HG02571 (cell line): ENCODE measurements at regions not wholly inside any gene's neighbourhood (a gene's known extent, or its start where the extent isn't known, plus 50 kb on each side); places are given as distances from the start of the nearest gene placed in this dataset.

ENCODE experiments used
- ATAC-seq: cut with Tn5 transposase; IDR thresholded peaks from one replicate; pipeline ENCODE4 v1.9.1; 2021; ENCODE audit warnings: mild to moderate bottlenecking, moderate library complexity; ENCODE audit not compliant: unreplicated experiment

DNA sequence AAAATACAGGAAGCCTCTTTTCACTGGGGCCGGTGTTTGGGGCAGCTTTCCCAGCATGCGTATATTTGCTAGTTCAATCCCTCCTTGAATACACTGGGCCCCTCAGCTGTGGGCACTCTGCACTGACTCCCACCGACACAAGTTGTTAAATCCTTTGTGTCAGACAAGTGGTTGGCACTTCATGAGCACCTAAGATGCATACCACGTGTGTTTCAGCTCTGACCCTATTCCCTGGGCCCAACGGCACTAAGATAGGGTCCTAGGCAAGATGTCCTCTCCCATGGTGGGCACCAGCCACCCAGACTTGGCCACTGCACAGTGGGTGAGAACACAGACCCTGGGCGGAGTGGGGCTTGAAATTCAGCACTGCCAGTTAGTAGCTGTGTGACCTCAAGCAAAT lies 173.8 kb downstream of the BCL11B start:
- ATAC-seq: no peak

GRCh38 chr14:99099051-99099787 lies 172.8 kb downstream of the BCL11B start:
- no peak for ATAC-seq

DNA sequence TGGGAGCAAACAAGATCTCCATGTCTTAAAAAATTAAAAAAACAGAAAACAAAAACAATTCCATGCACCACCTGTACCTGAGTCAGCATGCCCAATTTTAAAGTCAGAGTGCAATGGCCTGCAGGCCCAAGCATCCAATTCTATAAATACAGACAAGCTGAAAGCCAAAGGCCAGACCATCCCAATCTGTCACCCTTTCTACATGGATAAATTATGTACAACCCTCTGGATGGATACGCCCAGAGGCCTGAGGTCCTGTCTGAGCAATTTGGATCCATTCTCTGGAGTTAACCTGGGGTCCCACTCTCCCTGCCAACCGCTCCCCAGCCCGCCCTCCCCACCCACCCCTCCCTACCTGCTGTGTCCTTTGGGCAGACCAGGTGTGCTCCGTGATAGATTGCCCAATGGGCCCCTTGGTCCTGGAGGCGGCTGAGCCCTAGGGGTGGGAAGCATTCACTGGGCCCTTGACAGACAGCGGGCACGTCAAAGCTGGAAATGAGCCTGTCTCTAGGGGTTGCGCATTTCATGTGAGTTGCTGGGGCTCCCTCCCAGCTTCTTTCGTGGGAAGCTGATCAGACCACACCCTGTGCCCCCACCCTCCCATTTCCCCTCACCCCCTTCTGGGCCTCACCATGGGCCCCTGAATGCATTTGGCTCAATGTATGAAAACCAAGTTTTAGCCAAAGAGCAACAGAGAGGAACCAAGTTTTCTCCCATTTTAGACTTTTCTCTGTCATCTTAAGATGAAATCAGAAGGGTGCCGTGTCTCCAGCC lies 171.3 kb downstream of the BCL11B start:
- ATAC-seq: no peak

- ATAC-seq: no peak
These were observed 170.0 kb downstream of the BCL11B start for GRCh38 chr14:99101855-99102461.

DNA sequence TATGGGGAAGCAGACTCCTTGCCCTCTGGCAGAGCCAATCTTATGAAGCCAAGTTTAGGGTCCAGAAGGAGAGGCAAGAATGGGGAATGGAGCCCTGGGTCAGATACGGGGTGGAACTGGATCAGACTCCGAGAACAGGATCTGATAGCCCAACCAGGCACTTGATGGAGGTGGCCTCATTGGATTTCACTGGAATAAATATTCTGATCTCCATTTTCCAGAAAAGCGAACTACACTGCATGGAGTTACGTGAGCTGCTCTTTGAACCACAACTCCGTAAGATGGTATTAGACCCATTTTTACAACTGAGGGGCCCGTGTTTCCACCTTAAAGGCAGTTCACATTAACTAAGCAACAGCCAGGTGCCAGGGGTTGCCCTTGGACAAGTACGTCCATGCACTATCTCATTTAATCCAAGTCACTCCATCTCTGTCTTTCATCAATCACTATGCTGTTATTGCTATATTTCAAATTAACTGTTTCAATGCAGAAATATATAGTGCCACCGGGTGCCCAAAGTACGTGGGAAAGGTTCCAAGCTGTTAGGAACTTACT lies 155.2 kb downstream of the BCL11B start:
- ATAC-seq: no peak

GRCh38 chr14:99117671-99118045 lies 154.3 kb downstream of the BCL11B start:
- ATAC-seq: no peak

- no peak for ATAC-seq
These were observed 153.8 kb downstream of the BCL11B start for GRCh38 chr14:99118046-99118721.

DNA sequence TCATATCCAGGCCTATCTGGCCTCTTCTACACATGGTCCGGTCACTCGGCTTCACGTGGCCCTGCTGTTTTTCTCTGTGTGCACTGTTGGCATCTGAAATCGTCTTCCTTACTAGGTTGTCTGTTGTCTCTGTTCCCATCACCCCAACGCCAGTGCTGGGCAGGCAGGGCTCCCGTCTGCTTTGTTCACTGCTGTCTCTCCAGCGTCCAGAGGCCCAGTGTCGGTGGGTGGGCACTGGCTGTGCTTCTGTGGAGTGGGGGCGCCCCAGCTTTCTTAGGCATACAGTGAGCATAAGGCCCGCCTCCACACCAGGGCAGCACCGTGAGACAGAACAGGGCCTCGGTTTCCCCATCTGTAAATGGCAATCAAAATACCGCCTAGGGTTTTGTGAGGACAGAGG lies 153.1 kb downstream of the BCL11B start:
- no peak for ATAC-seq
